Breast epithelium (tissue), 4 donors: ENCODE measurements at regions not wholly inside any gene's neighbourhood (a gene's known extent, or its start where the extent isn't known, plus 50 kb on each side); places are given as distances from the start of the nearest gene placed in this dataset.

Experiments
- DNase-seq, 2 donors: peaks; one replicate each; pipeline ENCODE4 v3.0.0-alpha.2; 2019; ENCODE audit warnings: low spot score in 2 of 2
- H3K27ac ChIP-seq, 2 donors: fragments of 200-600 bp; sonication (generic) in 1 of 2; one replicate each; pipeline ENCODE4 v1.5.1; 2016 to 2019; ENCODE audit warnings: mild to moderate bottlenecking in 1 of 2
- H3K27me3 ChIP-seq, 2 donors: fragments of 200-600 bp; sonication (generic) in 1 of 2; one replicate each; pipeline versions ENCODE4 v1.5.1 to v1.6.0; 2017 to 2019; ENCODE audit warnings: control low read depth in 1 of 2, mild to moderate bottlenecking in 1 of 2
- H3K36me3 ChIP-seq: fragments of 200-600 bp; one replicate; pipeline ENCODE4 v1.5.1; 2019
- H3K4me1 ChIP-seq, 2 donors: fragments of 200-600 bp; sonication (generic); one replicate each; pipeline ENCODE4 v1.5.1; 2016 to 2019; ENCODE audit warnings: control low read depth in 1 of 2
- H3K4me3 ChIP-seq, 3 donors: fragments of 200-600 bp; sonication (generic); 1 replicate in 2 of 3; 2 replicates in 1 of 3; pipeline ENCODE4 v1.5.1; 2016 to 2019; ENCODE audit warnings: mild to moderate bottlenecking in 3 of 3, moderate library complexity in 2 of 3
- H3K9me3 ChIP-seq, 2 donors: fragments of 200-600 bp; sonication (generic) in 1 of 2; one replicate each; pipeline ENCODE4 v1.5.1; 2016 to 2019; ENCODE audit warnings: control low read depth in 1 of 2
- POLR2A ChIP-seq: fragments of 450-650 bp; IDR thresholded peaks from one replicate; pipeline ENCODE4 v1.6.1; 2016; ENCODE audit warnings: antibody characterized with exemption, mild to moderate bottlenecking, moderate library complexity
- POLR2AphosphoS5 ChIP-seq, 3 donors: sonication (generic); formaldehyde crosslinking; IDR thresholded peaks; one replicate each; pipeline ENCODE4 v1.6.1; 2017; ENCODE audit warnings: antibody characterized with exemption in 3 of 3
- intact Hi-C: fragments of 100-400 bp; cut with DNase I; formaldehyde crosslinking; loops from one replicate; pipeline ENCODE4 v1.15.1; 2023; ENCODE audit warnings: low total_unique reads
- TF ChIP-seq, protein P1 (sequence below), 3 donors: fragments of 450-650 bp; IDR thresholded peaks; one replicate each; pipeline ENCODE4 v1.5.1; 2016 to 2017; ENCODE audit warnings: antibody characterized with exemption in 3 of 3, mild to moderate bottlenecking in 3 of 3, moderate library complexity in 3 of 3

GRCh38 chr9:84067821-84068220 is 87.2 kb downstream of the RMI1 start:
- Histone ChIP-seq H3K4me3 (no peak overlapping the region), H3K27me3 (no peaks in the 10 kb centered on the region), H3K27ac (no peak overlapping the region), H3K4me1 (no peaks in the 10 kb centered on the region), H3K9me3 (no peaks in the 10 kb centered on the region), H3K36me3 (no peaks in the 10 kb centered on the region)
- TF ChIP-seq POLR2A (no peak), POLR2AphosphoS5 (IDR thresholded peaks at IDR 0.05) (no peak)
- TF ChIP-seq, protein P1, sequence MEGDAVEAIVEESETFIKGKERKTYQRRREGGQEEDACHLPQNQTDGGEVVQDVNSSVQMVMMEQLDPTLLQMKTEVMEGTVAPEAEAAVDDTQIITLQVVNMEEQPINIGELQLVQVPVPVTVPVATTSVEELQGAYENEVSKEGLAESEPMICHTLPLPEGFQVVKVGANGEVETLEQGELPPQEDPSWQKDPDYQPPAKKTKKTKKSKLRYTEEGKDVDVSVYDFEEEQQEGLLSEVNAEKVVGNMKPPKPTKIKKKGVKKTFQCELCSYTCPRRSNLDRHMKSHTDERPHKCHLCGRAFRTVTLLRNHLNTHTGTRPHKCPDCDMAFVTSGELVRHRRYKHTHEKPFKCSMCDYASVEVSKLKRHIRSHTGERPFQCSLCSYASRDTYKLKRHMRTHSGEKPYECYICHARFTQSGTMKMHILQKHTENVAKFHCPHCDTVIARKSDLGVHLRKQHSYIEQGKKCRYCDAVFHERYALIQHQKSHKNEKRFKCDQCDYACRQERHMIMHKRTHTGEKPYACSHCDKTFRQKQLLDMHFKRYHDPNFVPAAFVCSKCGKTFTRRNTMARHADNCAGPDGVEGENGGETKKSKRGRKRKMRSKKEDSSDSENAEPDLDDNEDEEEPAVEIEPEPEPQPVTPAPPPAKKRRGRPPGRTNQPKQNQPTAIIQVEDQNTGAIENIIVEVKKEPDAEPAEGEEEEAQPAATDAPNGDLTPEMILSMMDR (IDR thresholded peaks at IDR 0.05): no peak
- no peak for DNase-seq
- intact Hi-C loops: loop anchor here (5.0 kb wide), 1 partner anchor 681 kb away; no protein-coding TSS in a partner anchor

GRCh38 chr9:84068872-84069271 is 88.3 kb downstream of the RMI1 start:
- Histone ChIP-seq H3K4me3 (no peak overlapping the region), H3K27ac (no peak overlapping the region), H3K4me1 (no peaks in the 10 kb centered on the region), H3K27me3 (no peaks in the 10 kb centered on the region), H3K36me3 (no peaks in the 10 kb centered on the region), H3K9me3 (no peaks in the 10 kb centered on the region)
- intact Hi-C loops: loop anchor here (5.0 kb wide), 1 partner anchor 682 kb away; no protein-coding TSS in a partner anchor
- DNase-seq: no peak
- TF ChIP-seq POLR2A (no peak), POLR2AphosphoS5 (IDR thresholded peaks at IDR 0.05) (no peak)
- TF ChIP-seq, protein P1 (IDR thresholded peaks at IDR 0.05): no peak

DNA sequence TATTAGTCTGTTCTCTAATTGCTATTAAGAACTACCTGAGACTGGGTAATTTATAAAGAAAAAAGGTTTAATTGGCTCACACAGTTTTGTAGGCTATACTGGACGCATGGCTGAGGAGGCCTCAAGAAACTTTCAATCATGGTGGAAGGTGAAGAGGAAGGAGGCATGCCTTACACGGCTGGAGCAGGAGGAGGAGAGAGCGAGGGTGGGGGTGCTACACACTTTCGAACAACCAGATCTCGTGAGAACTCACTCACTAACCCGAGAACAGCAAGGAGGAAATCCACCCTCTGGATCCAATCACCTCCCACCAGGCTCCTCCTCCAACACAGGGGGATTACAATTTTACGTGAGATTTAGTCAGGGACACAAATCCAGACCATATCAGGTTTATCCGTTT is 90.0 kb downstream of the RMI1 start:
- Histone ChIP-seq H3K4me1 (no peaks in the 10 kb centered on the region), H3K4me3 (no peak overlapping the region), H3K9me3 (no peaks in the 10 kb centered on the region), H3K27me3 (no peaks in the 10 kb centered on the region), H3K27ac (no peak overlapping the region), H3K36me3 (no peaks in the 10 kb centered on the region)
- DNase-seq: no peak
- intact Hi-C loops: no loop called here
- TF ChIP-seq POLR2AphosphoS5 (IDR thresholded peaks at IDR 0.05): no peak
- no peak for TF ChIP-seq POLR2A
- TF ChIP-seq, protein P1 (IDR thresholded peaks at IDR 0.05): no peak

DNA sequence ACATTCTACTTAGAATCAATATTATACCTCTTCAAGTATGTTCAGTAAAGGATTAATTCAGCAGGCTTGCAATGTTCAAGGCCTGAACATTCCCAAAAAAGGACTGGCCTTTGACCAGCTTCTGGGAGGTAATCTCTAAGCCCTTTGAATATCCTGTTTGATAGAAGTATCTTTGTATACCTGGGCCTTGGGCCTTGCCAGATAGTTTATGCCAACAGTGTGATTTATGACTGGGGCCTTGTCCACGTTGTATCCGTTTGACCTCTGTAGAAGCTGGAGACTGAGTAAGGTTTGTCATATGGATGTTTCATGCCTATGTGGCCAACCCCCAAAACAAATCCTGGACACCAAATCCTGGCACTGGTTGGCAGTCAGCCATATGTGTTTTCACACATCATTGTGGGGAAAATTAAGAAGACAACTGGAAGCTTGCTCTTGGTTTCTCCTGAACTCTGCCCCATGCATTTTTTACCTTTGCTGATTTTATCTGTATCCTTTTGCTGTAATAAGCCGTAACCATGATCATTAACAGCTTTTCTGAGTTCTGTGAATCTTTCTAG is 92.1 kb downstream of the RMI1 start:
- H3K27ac ChIP-seq: no peak overlapping the region
- H3K27me3 ChIP-seq: no peaks in the 10 kb centered on the region
- intact Hi-C loops: no loop called here
- no peaks in the 10 kb centered on the region for H3K9me3 ChIP-seq
- DNase-seq: no peak
- H3K4me1 ChIP-seq: no peaks in the 10 kb centered on the region
- H3K36me3 ChIP-seq: no peaks in the 10 kb centered on the region
- H3K4me3 ChIP-seq: no peak overlapping the region
- TF ChIP-seq, protein P1 (IDR thresholded peaks at IDR 0.05): no peak
- TF ChIP-seq POLR2A (no peak), POLR2AphosphoS5 (IDR thresholded peaks at IDR 0.05) (no peak)

- Histone ChIP-seq H3K9me3 (no peaks in the 10 kb centered on the region), H3K4me1 (no peaks in the 10 kb centered on the region), H3K27me3 (no peaks in the 10 kb centered on the region), H3K27ac (no peak overlapping the region), H3K4me3 (no peak overlapping the region), H3K36me3 (no peaks in the 10 kb centered on the region)
- no peak for DNase-seq
- no peak for TF ChIP-seq POLR2AphosphoS5 (IDR thresholded peaks at IDR 0.05)
- TF ChIP-seq, protein P1 (IDR thresholded peaks at IDR 0.05): no peak
- intact Hi-C loops: no loop called here
Observed at GRCh38 chr9:84075004-84075403, 94.4 kb downstream of the RMI1 start.
